H9 (cell line): ENCODE measurements at regions not wholly inside any gene's neighbourhood (a gene's known extent, or its start where the extent isn't known, plus 50 kb on each side); places are given as distances from the start of the nearest gene placed in this dataset.

Source experiments
- DNase-seq: peaks from one replicate; pipeline ENCODE4 v3.0.0-alpha.2; 2017
- H2AFZ ChIP-seq: one replicate; pipeline ENCODE4 v1.6.1; 2013; ENCODE audit warnings: mild to moderate bottlenecking, low read length, control low read depth, moderate library complexity
- H2AK5ac ChIP-seq: 2 replicates; pipeline ENCODE4 v1.6.1; 2013; ENCODE audit warnings: low read length, control low read depth, mixed read lengths; ENCODE audit not compliant: insufficient read length
- H2BK120ac ChIP-seq: one replicate; pipeline ENCODE4 v1.6.1; 2013; ENCODE audit warnings: low read depth, mild to moderate bottlenecking, low read length, control low read depth, inconsistent platforms; ENCODE audit not compliant: poor library complexity, severe bottlenecking
- H2BK12ac ChIP-seq: 2 replicates; pipeline ENCODE4 v1.6.1; 2013; ENCODE audit warnings: low read length, control low read depth, mixed read lengths, low read depth; ENCODE audit not compliant: insufficient read length
- H2BK15ac ChIP-seq: 2 replicates; pipeline ENCODE4 v1.6.1; 2013; ENCODE audit warnings: low read depth, low read length, control low read depth
- H2BK20ac ChIP-seq: one replicate; pipeline ENCODE4 v1.6.1; 2013; ENCODE audit warnings: low read depth, mild to moderate bottlenecking, low read length, control low read depth, inconsistent platforms; ENCODE audit not compliant: poor library complexity, severe bottlenecking
- H2BK5ac ChIP-seq: 2 replicates; pipeline ENCODE4 v1.6.1; 2013; ENCODE audit warnings: low read length, control low read depth, mixed read lengths; ENCODE audit not compliant: insufficient read length
- H3K14ac ChIP-seq: 2 replicates; pipeline ENCODE4 v1.6.1; 2013; ENCODE audit warnings: low read length, control low read depth; ENCODE audit not compliant: insufficient read depth
- H3K18ac ChIP-seq: 2 replicates; pipeline ENCODE4 v1.6.1; 2013; ENCODE audit warnings: low read depth, mild to moderate bottlenecking, mixed read lengths, low read length, control low read depth; ENCODE audit not compliant: insufficient read length
- H3K23ac ChIP-seq: 2 replicates; pipeline ENCODE4 v1.6.1; 2013; ENCODE audit warnings: low read length, control low read depth, mixed read lengths, low read depth; ENCODE audit not compliant: insufficient read length
- H3K23me2 ChIP-seq: 2 replicates; pipeline ENCODE4 v1.6.1; 2013; ENCODE audit warnings: low read depth, mild to moderate bottlenecking, mixed read lengths, low read length, control low read depth; ENCODE audit not compliant: insufficient read length, poor library complexity, severe bottlenecking
- H3K27ac ChIP-seq: 2 replicates; pipeline ENCODE4 v1.5.1; 2013; ENCODE audit warnings: low read length, control low read depth, mixed read lengths, low read depth; ENCODE audit not compliant: insufficient read length
- H3K27me3 ChIP-seq: 2 replicates; pipeline ENCODE4 v1.6.1; 2013; ENCODE audit warnings: low read length, control low read depth, inconsistent platforms; ENCODE audit not compliant: insufficient read depth
- H3K4ac ChIP-seq: 2 replicates; pipeline ENCODE4 v1.6.1; 2013; ENCODE audit warnings: low read depth, mild to moderate bottlenecking, control low read depth, inconsistent platforms, low read length, moderate library complexity
- H3K4me1 ChIP-seq: 2 replicates; pipeline ENCODE4 v1.6.1; 2013; ENCODE audit warnings: low read length, control low read depth, inconsistent platforms; ENCODE audit not compliant: insufficient read depth
- H3K4me2 ChIP-seq: 2 replicates; pipeline ENCODE4 v1.6.1; 2013; ENCODE audit warnings: low read length, control low read depth, mixed read lengths; ENCODE audit not compliant: insufficient read length, insufficient read depth
- H3K56ac ChIP-seq: 2 replicates; pipeline ENCODE4 v1.6.1; 2013; ENCODE audit warnings: low read depth, mild to moderate bottlenecking, mixed read lengths, low read length, control low read depth; ENCODE audit not compliant: insufficient read length
- H3K79me1 ChIP-seq: 2 replicates; pipeline ENCODE4 v1.6.1; 2013; ENCODE audit warnings: low read depth, mild to moderate bottlenecking, moderate library complexity, low read length, control low read depth, inconsistent platforms; ENCODE audit not compliant: insufficient read depth, poor library complexity, severe bottlenecking
- H3K79me2 ChIP-seq: 2 replicates; pipeline ENCODE4 v1.6.1; 2013; ENCODE audit warnings: low read length, control low read depth, inconsistent platforms; ENCODE audit not compliant: insufficient read depth
- H3K9ac ChIP-seq: 2 replicates; pipeline ENCODE4 v1.6.1; 2013; ENCODE audit warnings: low read length, control low read depth, mixed read lengths; ENCODE audit not compliant: insufficient read length; ENCODE audit errors: extremely low read depth
- H3K9me3 ChIP-seq: one replicate; pipeline ENCODE4 v1.6.1; 2013; ENCODE audit warnings: low read depth, low read length, inconsistent platforms; ENCODE audit not compliant: control insufficient read depth
- H3T11ph ChIP-seq: one replicate; pipeline ENCODE4 v1.6.1; 2013; ENCODE audit warnings: mild to moderate bottlenecking, low read length, control low read depth, inconsistent platforms
- H4K20me1 ChIP-seq: one replicate; pipeline ENCODE4 v1.6.1; 2013; ENCODE audit not compliant: control insufficient read depth, insufficient read length, insufficient read depth
- H4K5ac ChIP-seq: 2 replicates; pipeline ENCODE4 v1.6.1; 2013; ENCODE audit warnings: low read depth, mild to moderate bottlenecking, mixed read lengths, low read length, control low read depth; ENCODE audit not compliant: insufficient read length
- H4K8ac ChIP-seq: replicated peaks from 2 replicates; pipeline ENCODE4 v1.6.1; 2013; ENCODE audit warnings: low read length, control low read depth, mixed read lengths, low read depth; ENCODE audit not compliant: insufficient read length
- H4K91ac ChIP-seq: 2 replicates; pipeline ENCODE4 v1.6.1; 2013; ENCODE audit warnings: low read depth, mild to moderate bottlenecking, moderate library complexity, mixed read lengths, low read length, control low read depth; ENCODE audit not compliant: insufficient read length
- H3K27ac Mint-ChIP-seq, 3 experiments: 2 replicates in 2 of 3; 3 replicates in 1 of 3; pipeline ENCODE4 v1.8.0; 2020 to 2021; ENCODE audit warnings: mixed read lengths in 3 of 3, mild to moderate bottlenecking in 1 of 3, moderate library complexity in 1 of 3
- H3K27me3 Mint-ChIP-seq: 2 replicates; pipeline ENCODE4 v1.8.0; 2021; ENCODE audit warnings: low read depth, mild to moderate bottlenecking, moderate library complexity, mixed read lengths
- H3K36me3 Mint-ChIP-seq, 3 experiments: 2 replicates in 2 of 3; 3 replicates in 1 of 3; pipeline ENCODE4 v1.8.0; 2020 to 2021; ENCODE audit warnings: low read depth in 3 of 3, mixed read lengths in 3 of 3; ENCODE audit not compliant: insufficient read depth in 1 of 3
- H3K4me1 Mint-ChIP-seq, 2 experiments: 2 replicates each; pipeline ENCODE4 v1.8.0; 2020; ENCODE audit warnings: mixed read lengths in 2 of 2
- H3K4me3 Mint-ChIP-seq, 2 experiments: 2 replicates in 1 of 2; 3 replicates in 1 of 2; pipeline ENCODE4 v1.8.0; 2020 to 2021; ENCODE audit warnings: mild to moderate bottlenecking in 2 of 2, mixed read lengths in 2 of 2, moderate library complexity in 1 of 2
- H3K9me3 Mint-ChIP-seq, 2 experiments: 2 replicates in 1 of 2; 3 replicates in 1 of 2; pipeline ENCODE4 v1.8.0; 2020; ENCODE audit warnings: mild to moderate bottlenecking in 2 of 2, mixed read lengths in 2 of 2, moderate library complexity in 1 of 2
- WGBS: extraction: QIAGEN DNeasy Blood & Tissue Kit; methylation state at CpG from one replicate; pipeline ENCODE4 v1.1.7; 2013; ENCODE audit warnings: missing lambda C conversion rate, low lambda C conversion rate, mixed read lengths; ENCODE audit not compliant: insufficient read length; ENCODE audit errors: extremely low coverage; 5-methylcytosine and 5-hydroxymethylcytosine counted together
- TF ChIP-seq, protein P1 (sequence below): fragments of 200-600 bp; sonication (generic); conservative IDR thresholded peaks from 3 replicates; pipeline ENCODE4 v1.8.0; 2021; ENCODE audit warnings: antibody characterized with exemption, mild to moderate bottlenecking

DNA sequence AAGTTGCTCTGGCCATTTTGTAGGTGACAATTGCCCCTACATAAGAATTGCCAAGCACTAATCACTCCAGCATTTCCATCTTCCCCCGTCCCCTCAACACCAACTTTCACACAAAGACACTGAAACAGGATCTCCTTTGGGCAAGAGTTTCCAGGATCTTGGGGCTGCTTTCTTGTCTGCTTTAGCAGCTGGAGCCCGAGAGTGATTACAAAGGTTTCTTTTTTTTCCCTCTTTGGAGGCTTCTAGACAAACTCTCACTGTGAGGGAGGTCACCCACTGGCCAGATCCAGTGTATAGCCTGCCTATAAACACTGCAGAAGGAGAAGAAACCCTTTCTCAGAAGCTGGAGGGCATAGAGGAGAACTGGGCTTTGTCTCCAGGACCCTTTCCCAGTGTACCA, 92.5 kb downstream of the APIP start:
- no CpG with 5 or more reads among the region's 2 CpGs for WGBS

More for the DNA sequence above, 92.5 kb downstream of the APIP start:
- H3K27ac ChIP-seq = no peak overlapping the region
- no peak overlapping the region for H3K4ac ChIP-seq
- no peak overlapping the region for H3T11ph ChIP-seq
- Mint-ChIP-seq H3K4me3 (no peak overlapping the region), H3K36me3 (peaks cover 2 to 11% (median 7%) of the 10 kb centered on the region in 3 experiments; a peak in 5 of 7 replicates), H3K4me1 (peaks cover 14 to 20% of the 10 kb centered on the region in 2 experiments; a peak in 3 of 4 replicates), H3K9me3 (peaks cover 0 to 8% of the 10 kb centered on the region in 2 experiments; a peak in 4 of 5 replicates), H3K27ac (no peak overlapping the region), H3K27me3 (no peaks in the 10 kb centered on the region)
- H2BK5ac ChIP-seq = no peak overlapping the region
- no peaks in the 10 kb centered on the region for H4K20me1 ChIP-seq
- H2BK15ac ChIP-seq = no peak overlapping the region
- TF ChIP-seq, protein P1, sequence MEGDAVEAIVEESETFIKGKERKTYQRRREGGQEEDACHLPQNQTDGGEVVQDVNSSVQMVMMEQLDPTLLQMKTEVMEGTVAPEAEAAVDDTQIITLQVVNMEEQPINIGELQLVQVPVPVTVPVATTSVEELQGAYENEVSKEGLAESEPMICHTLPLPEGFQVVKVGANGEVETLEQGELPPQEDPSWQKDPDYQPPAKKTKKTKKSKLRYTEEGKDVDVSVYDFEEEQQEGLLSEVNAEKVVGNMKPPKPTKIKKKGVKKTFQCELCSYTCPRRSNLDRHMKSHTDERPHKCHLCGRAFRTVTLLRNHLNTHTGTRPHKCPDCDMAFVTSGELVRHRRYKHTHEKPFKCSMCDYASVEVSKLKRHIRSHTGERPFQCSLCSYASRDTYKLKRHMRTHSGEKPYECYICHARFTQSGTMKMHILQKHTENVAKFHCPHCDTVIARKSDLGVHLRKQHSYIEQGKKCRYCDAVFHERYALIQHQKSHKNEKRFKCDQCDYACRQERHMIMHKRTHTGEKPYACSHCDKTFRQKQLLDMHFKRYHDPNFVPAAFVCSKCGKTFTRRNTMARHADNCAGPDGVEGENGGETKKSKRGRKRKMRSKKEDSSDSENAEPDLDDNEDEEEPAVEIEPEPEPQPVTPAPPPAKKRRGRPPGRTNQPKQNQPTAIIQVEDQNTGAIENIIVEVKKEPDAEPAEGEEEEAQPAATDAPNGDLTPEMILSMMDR = no peak
- no peak overlapping the region for H3K4me2 ChIP-seq
- H3K23ac ChIP-seq = no peak overlapping the region
- no peak overlapping the region for H3K14ac ChIP-seq
- H2BK12ac ChIP-seq = no peak overlapping the region
- H3K56ac ChIP-seq = no peak overlapping the region
- no peaks in the 10 kb centered on the region for H3K23me2 ChIP-seq
- no peak overlapping the region for H4K91ac ChIP-seq
- no peak overlapping the region for H4K8ac ChIP-seq
- H2AFZ ChIP-seq = no peak overlapping the region
- DNase-seq = no peak
- H2BK20ac ChIP-seq = no peak overlapping the region
- no peaks in the 10 kb centered on the region for H3K9me3 ChIP-seq
- H3K27me3 ChIP-seq = no peaks in the 10 kb centered on the region
- H3K4me1 ChIP-seq = no peaks in the 10 kb centered on the region
- no peak overlapping the region for H3K18ac ChIP-seq
- no peaks in the 10 kb centered on the region for H3K79me1 ChIP-seq
- H3K79me2 ChIP-seq = no peaks in the 10 kb centered on the region
- no peak overlapping the region for H2AK5ac ChIP-seq
- no peak overlapping the region for H2BK120ac ChIP-seq
- no peak overlapping the region for H4K5ac ChIP-seq
- H3K9ac ChIP-seq = no peak overlapping the region
